ENCODE measurements at regions not wholly inside any gene's neighbourhood (a gene's known extent, or its start where the extent isn't known, plus 50 kb on each side); places are given as distances from the start of the nearest gene placed in this dataset.
A peak's percentile ranks its signal among the peaks of the same experiment; 100 is the strongest.

GRCh38 chr1:234878288-234878687, 250.3 kb downstream of the TOMM20 start:
- no peaks in the 10 kb centered on the region for H3K36me3 ChIP-seq
- no peak overlapping the region for H3K4me3 ChIP-seq
- TF ChIP-seq CTCF (IDR thresholded peaks at IDR 0.05), result no peak
- 77 to 84% methylated on average over 12 of the region's 12 CpGs for WGBS, 2 donors
- DNase-seq, result no peak
- peaks cover 0 to 41% (median 19%) of the 10 kb centered on the region in 9 donors for H3K4me1 ChIP-seq
- intact Hi-C loops (cut with DNase I), result loop anchor here in 1 of 10 donors (5.0 kb wide), 1 partner anchor 156 kb away; no protein-coding TSS in a partner anchor
- ATAC-seq, result no peak
- H3K27me3 ChIP-seq, result no peaks in the 10 kb centered on the region
- peak overlapping the region in 4 of 10 donors; percentile 17 to 81 (median 74) for H3K27ac ChIP-seq
- peaks cover 0 to 3% (median 0%) of the 10 kb centered on the region in 11 donors for H3K9me3 ChIP-seq

GRCh38 chr1:234877761-234878160, 250.9 kb downstream of the TOMM20 start:
- peaks cover 0 to 41% (median 19%) of the 10 kb centered on the region in 9 donors for H3K4me1 ChIP-seq

GRCh38 chr1:234875953-234876855, 252.4 kb downstream of the TOMM20 start:
- ATAC-seq (peak; percentile 18 to 79 (median 48)), DNase-seq (no peak)
- intact Hi-C loops (cut with DNase I), result loop anchor here in 1 of 10 donors (5.0 kb wide), 1 partner anchor 154 kb away; no protein-coding TSS in a partner anchor
- WGBS, 2 donors, result 74 to 76% methylated on average over 15 of the region's 15 CpGs
- Histone ChIP-seq H3K36me3 (no peaks in the 10 kb centered on the region), H3K4me3 (no peak overlapping the region), H3K9me3 (no peaks in the 10 kb centered on the region), H3K27me3 (no peaks in the 10 kb centered on the region), H3K27ac (peak overlapping the region in 9 of 10 donors; percentile 7 to 82 (median 60)), H3K4me1 (peaks cover 0 to 51% (median 19%) of the 10 kb centered on the region in 9 donors)
- no peak for TF ChIP-seq CTCF (IDR thresholded peaks at IDR 0.05)

More at GRCh38 chr1:234877761-234878160, 250.9 kb downstream of the TOMM20 start:
- ATAC-seq, result no peak
- no peaks in the 10 kb centered on the region for H3K36me3 ChIP-seq
- H3K4me3 ChIP-seq, result no peak overlapping the region
- H3K9me3 ChIP-seq, result no peaks in the 10 kb centered on the region
- no peak for TF ChIP-seq CTCF (IDR thresholded peaks at IDR 0.05)
- no peak for DNase-seq
- H3K27ac ChIP-seq, result no peak overlapping the region
- 95 to 96% methylated on average over 7 of the region's 7 CpGs for WGBS, 2 donors
- intact Hi-C loops (cut with DNase I), result loop anchor here in 1 of 10 donors (5.0 kb wide), 1 partner anchor 155 kb away; no protein-coding TSS in a partner anchor
- H3K27me3 ChIP-seq, result no peaks in the 10 kb centered on the region

- no peak for DNase-seq
- no peak for TF ChIP-seq CTCF (IDR thresholded peaks at IDR 0.05)
- intact Hi-C loops (cut with DNase I), result loop anchor here in 1 of 10 donors (5.0 kb wide), 1 partner anchor 153 kb away; no protein-coding TSS in a partner anchor
- H3K4me3 ChIP-seq, result no peak overlapping the region
- no peaks in the 10 kb centered on the region for H3K27me3 ChIP-seq
- 90 to 91% methylated on average over 17 of the region's 17 CpGs for WGBS, 2 donors
- no peaks in the 10 kb centered on the region for H3K36me3 ChIP-seq
- peaks cover 0 to 58% (median 20%) of the 10 kb centered on the region in 9 donors for H3K4me1 ChIP-seq
- peak overlapping the region in 8 of 10 donors; percentile 7 to 82 (median 58) for H3K27ac ChIP-seq
- H3K9me3 ChIP-seq, result no peaks in the 10 kb centered on the region
- ATAC-seq, result peak in 2 of 8 donors; percentile 24 to 32
Observed at GRCh38 chr1:234875328-234875952, 253.2 kb downstream of the TOMM20 start.

Measured in heart right ventricle (tissue), 16 donors.